SJCRH30 (cell line): ENCODE measurements at regions not wholly inside any gene's neighbourhood (a gene's known extent, or its start where the extent isn't known, plus 50 kb on each side); places are given as distances from the start of the nearest gene placed in this dataset.

Source experiments
- DNase-seq, 2 experiments: peaks; one replicate each; pipeline ENCODE4 v3.0.0-alpha.2; 2015 to 2020
- H3K27ac ChIP-seq: fragments of 250-450 bp; sonication (Bioruptor Pico); 2 replicates; pipeline ENCODE4 v1.5.1; 2020; ENCODE audit warnings: mild to moderate bottlenecking, moderate library complexity
- H3K27me3 ChIP-seq: fragments of 250-450 bp; sonication (Bioruptor Pico); 2 replicates; pipeline ENCODE4 v1.5.1; 2020; ENCODE audit warnings: mild to moderate bottlenecking, moderate library complexity
- H3K36me3 ChIP-seq: fragments of 250-450 bp; sonication (Bioruptor Pico); 2 replicates; pipeline ENCODE4 v1.5.1; 2020; ENCODE audit warnings: mild to moderate bottlenecking, moderate library complexity
- H3K4me1 ChIP-seq: fragments of 250-450 bp; sonication (Bioruptor Pico); 2 replicates; pipeline ENCODE4 v1.5.1; 2020; ENCODE audit warnings: mild to moderate bottlenecking, moderate library complexity
- H3K4me3 ChIP-seq: fragments of 250-450 bp; sonication (Bioruptor Pico); 2 replicates; pipeline ENCODE4 v1.5.1; 2020; ENCODE audit warnings: mild to moderate bottlenecking, moderate library complexity
- H3K9me3 ChIP-seq: fragments of 250-450 bp; sonication (Bioruptor Pico); replicated peaks from 2 replicates; pipeline ENCODE4 v1.5.1; 2020; ENCODE audit warnings: mild to moderate bottlenecking, moderate library complexity

DNA sequence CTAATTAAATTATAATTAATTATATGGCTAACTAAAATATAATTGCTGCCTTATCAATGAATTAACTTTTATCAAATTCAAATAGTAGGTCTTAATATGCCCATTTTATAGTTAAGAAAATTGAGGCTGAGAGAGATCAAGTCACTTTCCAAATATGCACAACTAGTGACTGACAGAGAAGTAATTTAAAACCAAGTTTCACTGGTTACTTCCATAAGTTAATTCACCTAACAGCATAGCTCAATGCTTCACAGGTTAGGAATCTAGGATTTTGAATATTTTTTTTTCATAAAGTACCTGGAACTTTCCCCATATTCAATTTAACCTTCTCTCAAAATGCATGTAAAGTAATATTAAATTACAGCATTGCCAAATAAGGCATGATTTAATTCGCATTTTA lies 134.4 kb upstream of the VEGFC start:
- Histone ChIP-seq H3K27ac (no peak overlapping the region), H3K36me3 (no peaks in the 10 kb centered on the region), H3K9me3 (no peaks in the 10 kb centered on the region), H3K4me3 (no peak overlapping the region), H3K27me3 (no peaks in the 10 kb centered on the region), H3K4me1 (peaks cover 4% of the 10 kb centered on the region)
- no peak for DNase-seq

DNA sequence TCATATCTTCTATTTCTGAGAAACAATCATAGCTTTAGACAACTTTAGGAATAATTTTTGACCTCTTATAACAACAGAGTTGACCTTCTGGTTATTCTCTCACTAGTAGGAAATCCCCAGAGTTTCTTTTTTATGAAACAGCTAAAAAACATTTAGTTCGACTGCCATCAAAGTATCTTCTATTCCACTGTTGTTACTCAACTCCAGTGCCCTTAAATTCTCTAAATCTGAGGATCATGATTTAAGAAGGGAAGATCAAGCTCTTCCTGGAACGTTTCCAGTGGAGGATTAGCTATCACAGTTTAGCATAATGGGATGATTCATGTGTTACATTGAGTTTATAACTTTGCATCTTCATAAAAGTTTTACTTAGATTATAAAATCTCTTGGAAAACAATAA lies 134.9 kb upstream of the VEGFC start:
- Histone ChIP-seq H3K4me1 (peaks cover 4% of the 10 kb centered on the region), H3K36me3 (no peaks in the 10 kb centered on the region), H3K4me3 (no peak overlapping the region), H3K27ac (no peak overlapping the region), H3K9me3 (no peaks in the 10 kb centered on the region), H3K27me3 (no peaks in the 10 kb centered on the region)
- peak; percentile 9 to 46 for DNase-seq

DNA sequence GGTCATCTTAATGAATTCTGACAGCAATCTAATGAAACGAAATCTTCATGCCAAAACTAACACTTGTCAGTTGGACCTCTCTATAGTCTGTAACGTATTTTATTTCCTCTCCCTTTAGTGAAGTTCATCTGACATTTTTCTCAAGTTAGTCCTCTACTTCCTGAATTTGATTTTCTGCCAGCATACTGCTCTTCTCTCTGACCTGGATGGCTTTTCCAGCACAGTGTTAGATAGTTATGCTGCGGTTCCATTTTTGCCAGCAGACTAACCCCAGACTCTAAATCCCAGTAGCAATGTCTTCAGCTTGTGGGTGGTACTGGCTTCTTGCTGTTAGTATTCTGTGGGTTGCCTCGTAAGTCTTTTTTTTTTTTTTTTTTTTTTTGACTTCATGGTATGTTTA lies 146.7 kb upstream of the VEGFC start:
- no peak for DNase-seq
- H3K36me3 ChIP-seq = no peaks in the 10 kb centered on the region
- H3K4me3 ChIP-seq = no peak overlapping the region
- no peak overlapping the region for H3K27ac ChIP-seq
- no peaks in the 10 kb centered on the region for H3K27me3 ChIP-seq
- no peaks in the 10 kb centered on the region for H3K9me3 ChIP-seq
- H3K4me1 ChIP-seq = no peaks in the 10 kb centered on the region

DNA sequence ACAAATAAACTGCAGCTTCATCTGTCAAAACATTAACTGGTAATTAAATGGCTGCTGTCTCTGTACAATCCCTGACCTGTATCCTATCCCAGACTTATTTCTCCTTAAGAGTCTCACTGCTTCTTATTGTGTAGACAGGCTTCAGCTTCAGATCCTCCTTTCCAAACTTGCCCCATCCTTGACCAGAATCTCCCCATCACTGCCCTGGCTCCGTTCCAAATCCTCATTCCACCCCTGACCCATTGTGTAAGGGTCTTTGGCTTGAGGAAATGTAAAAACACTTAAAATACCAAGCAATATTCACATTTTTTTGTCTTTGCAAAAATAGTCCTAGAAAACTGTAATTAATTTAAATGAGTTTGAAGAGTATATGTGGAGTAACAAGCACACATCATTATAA lies 152.6 kb upstream of the VEGFC start:
- Histone ChIP-seq H3K36me3 (no peaks in the 10 kb centered on the region), H3K9me3 (no peaks in the 10 kb centered on the region), H3K27me3 (no peaks in the 10 kb centered on the region), H3K4me1 (no peaks in the 10 kb centered on the region), H3K4me3 (no peak overlapping the region), H3K27ac (no peak overlapping the region)
- DNase-seq = no peak

DNA sequence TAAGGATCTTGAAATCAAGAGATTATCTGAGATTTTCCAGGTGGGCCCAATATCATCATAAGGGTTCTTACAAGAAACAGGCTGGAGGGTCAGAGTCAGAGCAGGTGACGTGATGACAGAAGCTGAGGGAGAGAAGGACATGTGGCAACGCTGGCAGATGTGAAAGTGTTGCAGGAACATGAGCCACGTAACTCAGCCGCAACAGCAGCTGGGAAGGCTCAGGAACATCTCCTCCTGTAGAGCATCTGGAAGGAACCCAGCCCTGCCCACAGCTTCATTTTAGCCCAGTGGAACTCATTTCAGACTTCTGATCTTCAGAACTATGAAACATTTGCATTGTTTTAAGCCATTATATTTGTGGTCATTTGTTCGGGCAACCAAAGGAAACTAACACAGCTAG lies 156.3 kb upstream of the VEGFC start:
- H3K27me3 ChIP-seq = no peaks in the 10 kb centered on the region
- no peaks in the 10 kb centered on the region for H3K36me3 ChIP-seq
- H3K27ac ChIP-seq = no peak overlapping the region
- peak in 1 of 2 experiments; percentile 11 for DNase-seq
- H3K4me1 ChIP-seq = no peaks in the 10 kb centered on the region
- no peak overlapping the region for H3K4me3 ChIP-seq
- H3K9me3 ChIP-seq = no peaks in the 10 kb centered on the region

DNA sequence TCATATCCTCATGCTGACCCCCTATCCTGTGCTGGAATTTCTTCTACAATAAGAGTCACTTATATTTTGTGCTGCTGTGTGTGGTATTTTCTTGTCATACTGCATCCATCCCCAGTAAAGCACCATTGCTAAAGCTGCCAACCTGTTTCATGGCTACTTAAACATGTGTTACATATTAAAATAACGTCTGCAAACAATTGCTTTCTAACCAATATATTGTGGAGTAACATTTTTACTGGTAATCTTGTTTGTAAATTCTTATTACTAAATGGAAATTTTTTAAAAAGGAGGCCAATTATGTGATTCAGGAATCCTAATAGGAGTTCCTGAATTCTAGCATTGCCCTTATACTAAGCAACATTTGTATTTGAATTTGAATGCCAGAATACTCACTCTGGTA lies 160.3 kb upstream of the VEGFC start:
- DNase-seq = no peak

DNA sequence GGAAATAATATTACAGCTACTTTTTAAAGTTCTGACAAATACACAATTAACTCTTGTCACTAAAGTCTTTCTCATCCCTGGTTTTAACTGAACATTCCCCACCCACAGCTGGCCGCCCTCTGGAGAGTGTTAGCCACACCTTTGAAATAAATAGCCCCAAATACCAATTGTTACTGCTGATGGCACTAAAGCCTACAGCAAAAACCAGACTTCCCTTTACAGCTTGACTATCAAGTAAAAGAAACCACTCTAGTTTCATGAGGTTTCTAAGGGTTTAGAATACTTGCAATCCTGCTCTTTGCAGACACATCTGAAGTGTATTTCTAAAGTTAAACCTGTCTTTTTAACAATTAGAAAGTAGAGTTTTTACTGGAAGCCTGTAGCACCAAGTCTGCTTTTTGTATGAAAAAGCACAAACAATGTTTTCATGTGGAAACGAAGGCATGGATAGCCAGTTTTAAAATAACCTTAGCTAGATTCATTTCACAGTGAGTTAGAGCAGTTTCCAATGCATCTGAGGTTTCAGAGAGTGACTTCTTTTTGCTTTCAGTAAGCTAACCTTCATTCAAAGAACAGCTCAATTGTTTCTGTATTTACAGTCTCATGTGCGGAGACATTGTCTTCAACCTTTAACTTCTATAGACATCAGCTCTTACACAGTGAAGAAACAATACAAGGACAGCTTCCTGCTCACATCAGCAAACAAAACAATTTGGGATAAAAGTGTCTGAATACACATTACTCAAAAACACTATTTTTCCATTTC lies 164.8 kb upstream of the VEGFC start:
- Histone ChIP-seq H3K9me3 (no peaks in the 10 kb centered on the region), H3K4me1 (no peaks in the 10 kb centered on the region), H3K27me3 (no peaks in the 10 kb centered on the region), H3K4me3 (no peak overlapping the region), H3K36me3 (no peaks in the 10 kb centered on the region), H3K27ac (no peak overlapping the region)
- DNase-seq = no peak

More for the DNA sequence above, 160.3 kb upstream of the VEGFC start:
- H3K36me3 ChIP-seq = no peaks in the 10 kb centered on the region
- H3K4me1 ChIP-seq = no peaks in the 10 kb centered on the region
- no peaks in the 10 kb centered on the region for H3K9me3 ChIP-seq
- H3K27ac ChIP-seq = no peak overlapping the region
- no peak overlapping the region for H3K4me3 ChIP-seq
- no peaks in the 10 kb centered on the region for H3K27me3 ChIP-seq

DNA sequence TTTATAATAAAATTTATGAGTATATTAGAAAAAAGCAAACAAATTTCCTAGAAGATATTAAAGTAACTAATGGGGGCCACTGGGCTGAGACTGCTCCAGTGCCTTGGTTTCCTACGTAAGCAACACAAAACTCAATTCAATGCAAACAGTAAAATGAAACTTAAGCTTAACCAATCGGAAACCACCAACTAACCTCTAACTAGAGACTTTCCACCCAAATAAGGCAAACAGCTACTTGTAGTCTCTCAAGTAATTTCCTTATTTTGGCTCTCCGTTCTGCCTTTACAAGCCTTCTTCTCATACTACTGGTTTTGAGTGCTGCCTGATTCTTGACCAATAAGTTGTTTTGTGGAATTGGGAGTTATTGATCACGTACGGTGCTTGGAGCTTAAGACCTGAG lies 167.3 kb upstream of the VEGFC start:
- H3K9me3 ChIP-seq = no peaks in the 10 kb centered on the region
- H3K36me3 ChIP-seq = no peaks in the 10 kb centered on the region
- no peaks in the 10 kb centered on the region for H3K27me3 ChIP-seq
- no peak overlapping the region for H3K4me3 ChIP-seq
- no peaks in the 10 kb centered on the region for H3K4me1 ChIP-seq
- H3K27ac ChIP-seq = no peak overlapping the region
- DNase-seq = no peak

DNA sequence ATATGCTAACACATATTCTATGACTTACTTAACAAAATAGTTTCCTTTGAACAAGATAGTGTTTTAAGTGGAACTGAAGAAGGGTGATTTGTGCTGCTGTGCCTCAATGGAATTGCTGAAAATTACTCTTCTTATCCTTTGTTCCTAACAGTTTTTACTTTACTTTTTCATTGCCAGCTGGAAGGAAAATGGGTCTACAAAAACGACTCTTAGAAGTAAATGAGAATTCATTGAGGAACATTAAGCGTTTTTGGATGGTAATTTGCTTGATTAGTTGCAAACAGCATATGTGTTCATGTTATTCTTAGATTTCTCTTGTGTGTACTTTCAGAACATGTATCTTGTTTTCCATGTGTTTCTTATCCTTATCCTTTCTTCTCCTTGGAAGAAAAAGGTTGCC lies 170.4 kb upstream of the VEGFC start:
- Histone ChIP-seq H3K4me1 (no peaks in the 10 kb centered on the region), H3K9me3 (no peaks in the 10 kb centered on the region), H3K27ac (no peak overlapping the region), H3K27me3 (no peaks in the 10 kb centered on the region), H3K36me3 (no peaks in the 10 kb centered on the region), H3K4me3 (no peak overlapping the region)
- no peak for DNase-seq

DNA sequence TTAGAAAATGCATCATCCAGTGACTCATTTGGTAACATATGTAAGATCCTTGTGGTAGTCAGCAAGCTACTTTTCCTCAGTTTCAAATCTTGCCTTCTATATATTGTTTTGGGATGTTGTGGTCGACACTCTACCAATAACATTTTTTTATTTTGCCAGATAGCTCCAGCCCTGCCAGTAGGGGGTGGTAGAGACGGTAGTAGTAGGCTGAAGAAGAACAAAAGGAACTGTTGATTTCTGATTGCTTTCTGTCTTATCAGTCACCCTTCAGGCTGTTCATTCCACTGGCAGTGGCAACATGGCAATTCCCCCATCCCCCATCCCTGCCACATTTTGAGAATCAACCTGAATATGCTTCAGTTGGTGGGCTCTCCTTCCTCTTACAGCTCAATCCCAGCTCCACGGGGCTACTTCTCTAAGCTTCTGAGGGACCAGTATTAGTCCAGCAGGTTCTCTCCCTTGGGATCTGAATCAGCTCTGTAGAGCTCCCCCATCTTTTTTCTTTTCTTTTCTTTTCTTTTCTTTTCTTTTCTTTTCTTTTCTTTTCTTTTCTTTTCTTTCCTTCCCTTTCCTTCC lies 171.5 kb upstream of the VEGFC start:
- DNase-seq = no peak
- no peaks in the 10 kb centered on the region for H3K4me1 ChIP-seq
- no peak overlapping the region for H3K4me3 ChIP-seq
- no peaks in the 10 kb centered on the region for H3K9me3 ChIP-seq
- no peaks in the 10 kb centered on the region for H3K27me3 ChIP-seq
- no peak overlapping the region for H3K27ac ChIP-seq
- H3K36me3 ChIP-seq = no peaks in the 10 kb centered on the region

DNA sequence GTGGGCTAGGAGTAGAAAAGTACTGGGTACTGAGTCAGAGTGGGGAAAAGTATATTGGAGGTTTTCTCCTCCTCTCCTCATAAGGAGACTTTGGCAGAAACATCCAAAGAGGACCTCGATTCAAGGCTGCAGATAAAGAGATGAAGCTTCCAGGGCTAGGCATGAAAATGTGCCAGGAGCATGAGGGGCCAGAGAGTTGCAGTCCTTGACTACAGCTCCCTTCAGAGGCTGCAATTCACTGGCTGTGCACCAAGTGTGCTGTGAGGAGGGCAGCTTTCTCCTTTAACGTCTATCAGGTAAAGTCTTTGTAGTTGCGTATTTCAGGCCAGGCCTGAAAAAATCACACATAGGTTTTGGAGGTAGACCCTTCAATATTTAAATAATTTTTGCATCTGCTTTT lies 174.9 kb upstream of the VEGFC start:
- H3K27ac ChIP-seq = no peak overlapping the region

DNA sequence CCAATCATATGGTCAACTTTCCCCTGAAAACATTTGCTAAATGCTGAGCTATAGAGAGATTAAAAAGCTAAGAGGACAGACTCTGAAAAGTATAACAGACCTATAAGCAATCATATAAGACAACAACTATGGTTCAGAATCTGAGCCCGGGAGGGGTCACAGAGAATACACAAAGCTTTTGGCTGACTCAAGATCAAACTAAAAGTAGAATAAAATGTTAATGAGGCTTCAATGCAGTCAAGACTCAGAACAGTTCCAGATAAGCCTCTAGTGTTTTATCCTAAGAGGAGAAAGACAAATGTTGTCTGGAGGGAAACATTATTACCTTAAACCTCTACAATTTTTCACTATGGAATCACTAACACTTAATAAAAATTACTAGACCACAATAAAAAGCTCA lies 175.4 kb upstream of the VEGFC start:
- no peaks in the 10 kb centered on the region for H3K9me3 ChIP-seq
- no peak overlapping the region for H3K4me3 ChIP-seq
- no peaks in the 10 kb centered on the region for H3K4me1 ChIP-seq
- no peaks in the 10 kb centered on the region for H3K36me3 ChIP-seq
- DNase-seq = no peak
- H3K27me3 ChIP-seq = no peaks in the 10 kb centered on the region
- H3K27ac ChIP-seq = no peak overlapping the region

More for the DNA sequence above, 174.9 kb upstream of the VEGFC start:
- no peak overlapping the region for H3K4me3 ChIP-seq
- DNase-seq = no peak
- H3K4me1 ChIP-seq = no peaks in the 10 kb centered on the region
- H3K36me3 ChIP-seq = no peaks in the 10 kb centered on the region
- no peaks in the 10 kb centered on the region for H3K27me3 ChIP-seq
- no peaks in the 10 kb centered on the region for H3K9me3 ChIP-seq

DNA sequence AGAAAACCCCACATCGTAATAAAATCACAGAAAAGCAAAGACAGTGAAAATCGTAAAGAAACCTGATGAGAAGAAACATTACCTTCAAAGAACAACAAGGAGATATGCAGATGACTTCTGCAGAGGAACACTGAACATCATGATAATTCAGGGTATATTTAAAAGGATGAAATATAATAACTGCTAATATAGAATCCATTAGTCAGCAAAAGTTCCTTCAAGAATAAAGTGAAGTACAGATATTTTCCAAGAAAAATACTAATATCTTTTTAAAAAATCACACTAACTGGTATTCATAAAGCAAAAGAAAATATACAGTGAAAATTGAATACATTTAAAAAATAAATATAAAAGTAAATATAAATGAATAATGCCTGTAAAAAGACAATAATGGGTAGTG lies 176.3 kb upstream of the VEGFC start:
- H3K27ac ChIP-seq = no peak overlapping the region
- DNase-seq = no peak
- no peaks in the 10 kb centered on the region for H3K36me3 ChIP-seq
- no peaks in the 10 kb centered on the region for H3K9me3 ChIP-seq
- H3K27me3 ChIP-seq = no peaks in the 10 kb centered on the region
- H3K4me1 ChIP-seq = no peaks in the 10 kb centered on the region
- H3K4me3 ChIP-seq = no peak overlapping the region

DNA sequence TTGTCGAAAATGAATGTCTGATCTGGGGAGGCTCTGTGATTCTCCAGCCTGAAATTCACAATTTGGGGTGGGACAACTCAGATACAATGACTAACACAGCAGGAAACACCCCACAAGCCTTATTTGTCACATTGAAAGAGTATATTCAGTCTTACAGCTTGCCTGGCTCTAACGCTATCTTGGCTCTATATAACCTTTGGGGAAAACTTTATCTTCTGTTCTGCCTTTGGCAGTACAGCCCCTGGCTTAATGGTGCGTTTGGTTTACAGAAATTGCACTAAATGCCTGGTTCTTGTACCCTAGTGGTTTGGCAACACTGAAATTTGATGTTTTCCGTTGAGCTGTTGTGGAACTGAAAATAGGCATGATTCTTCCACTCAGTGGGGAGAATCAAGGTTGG lies 178.1 kb upstream of the VEGFC start:
- H3K27ac ChIP-seq = no peak overlapping the region
- H3K4me3 ChIP-seq = no peak overlapping the region
- no peaks in the 10 kb centered on the region for H3K27me3 ChIP-seq
- no peaks in the 10 kb centered on the region for H3K9me3 ChIP-seq
- H3K36me3 ChIP-seq = no peaks in the 10 kb centered on the region
- DNase-seq = no peak
- no peaks in the 10 kb centered on the region for H3K4me1 ChIP-seq

DNA sequence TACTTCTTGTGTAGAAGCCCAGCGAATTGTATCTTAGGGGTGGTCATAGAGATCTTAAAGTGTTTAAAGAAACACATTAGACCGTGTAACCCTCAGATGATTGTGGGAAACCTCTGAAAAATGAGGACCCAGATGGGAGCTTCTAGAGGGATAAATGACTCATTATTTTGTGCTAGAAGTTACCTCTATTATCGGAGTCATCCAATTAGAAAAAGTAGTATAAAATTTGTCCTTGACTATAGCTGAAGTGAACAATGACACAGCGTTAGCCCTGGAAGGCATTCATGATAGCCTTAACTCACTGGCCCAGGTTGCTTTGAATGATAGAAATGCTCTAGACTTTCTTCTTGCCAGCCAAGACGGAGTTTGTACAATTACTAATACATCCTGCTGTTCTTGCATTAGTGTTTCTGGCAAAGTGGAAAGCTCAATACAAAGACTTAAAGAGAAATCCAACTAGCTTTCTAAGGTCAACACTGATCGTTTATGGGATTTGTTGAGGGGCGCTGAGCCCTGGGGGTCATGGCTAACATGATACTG lies 178.9 kb upstream of the VEGFC start:
- Histone ChIP-seq H3K36me3 (no peaks in the 10 kb centered on the region), H3K4me1 (no peaks in the 10 kb centered on the region), H3K4me3 (no peak overlapping the region), H3K27ac (no peak overlapping the region), H3K9me3 (no peaks in the 10 kb centered on the region), H3K27me3 (no peaks in the 10 kb centered on the region)
- DNase-seq = no peak

DNA sequence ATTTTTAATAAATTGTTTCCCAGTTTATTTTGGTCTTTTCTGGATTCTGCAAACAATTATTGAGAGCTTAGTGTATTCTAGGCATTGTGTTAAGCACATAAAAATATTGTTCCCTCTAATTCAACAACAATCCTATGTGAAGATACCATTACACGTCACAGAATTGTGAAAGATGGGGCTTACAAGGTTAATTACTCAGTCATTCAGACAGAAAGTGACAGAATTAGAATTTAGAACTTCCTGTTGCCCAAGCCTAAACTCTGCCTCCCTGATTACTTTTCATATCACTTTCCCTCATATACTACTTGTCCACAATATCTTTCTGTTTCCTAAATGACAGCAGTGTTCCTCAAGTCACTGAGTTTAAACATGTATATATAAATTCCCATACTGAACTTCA lies 186.7 kb upstream of the VEGFC start:
- H3K4me3 ChIP-seq = no peak overlapping the region
- H3K36me3 ChIP-seq = no peaks in the 10 kb centered on the region
- H3K27ac ChIP-seq = no peak overlapping the region
- DNase-seq = no peak
- H3K27me3 ChIP-seq = no peaks in the 10 kb centered on the region
- no peaks in the 10 kb centered on the region for H3K4me1 ChIP-seq
- no peaks in the 10 kb centered on the region for H3K9me3 ChIP-seq
